ENCODE measurements at regions not wholly inside any gene's neighbourhood (a gene's known extent, or its start where the extent isn't known, plus 50 kb on each side); places are given as distances from the start of the nearest gene placed in this dataset.

DNA sequence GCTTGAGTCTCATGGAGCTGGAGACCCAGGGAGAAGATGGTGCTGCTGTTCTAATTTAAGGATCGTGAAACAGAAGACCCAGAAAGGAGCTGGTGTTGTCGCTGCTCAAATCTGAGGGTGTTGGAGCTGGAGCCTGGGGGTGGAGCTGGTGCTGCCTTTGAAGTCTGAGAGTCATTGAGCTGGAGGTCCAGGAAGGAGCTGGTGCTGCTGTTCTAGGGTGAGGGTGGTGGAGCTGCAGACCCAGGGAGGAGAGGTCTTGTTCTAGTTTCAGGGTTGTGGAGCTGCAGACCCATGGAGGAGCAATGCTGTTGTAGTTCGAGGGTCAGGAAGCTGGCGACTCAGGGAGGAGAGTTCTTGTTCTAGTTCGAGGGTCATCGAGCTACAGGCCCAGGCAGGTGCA lies 84.1 kb upstream of the ZNF479 start:
- TF ChIP-seq YY1 (IDR thresholded peaks at IDR 0.05; ENCODE audit: insufficient read depth, insufficient read length) (no peak), ZNF274 (IDR thresholded peaks at IDR 0.05; ENCODE audit: low read depth, low read length) (no peak), SUZ12 (IDR thresholded peaks at IDR 0.05; ENCODE audit: extremely low read depth, insufficient read depth, insufficient read length) (no peak)

Data from NT2/D1 (cell line).